Thyroid gland (tissue), 4 donors: ENCODE measurements at regions not wholly inside any gene's neighbourhood (a gene's known extent, or its start where the extent isn't known, plus 50 kb on each side); places are given as distances from the start of the nearest gene placed in this dataset.
"Not testable (repeated sequence)": the region's sequence is repeated elsewhere in the genome, so short reads cannot be mapped to it uniquely, and the experiment has no call there.

ENCODE experiments used
- DNase-seq, 2 donors: peaks; one replicate each; pipeline ENCODE4 v3.0.0-alpha.2; 2019
- H3K27ac ChIP-seq, 3 donors: fragments of 200-600 bp; sonication (generic); 1 replicate in 2 of 3; 2 replicates in 1 of 3; pipeline ENCODE4 v1.5.1; 2016 to 2019; ENCODE audit warnings: mild to moderate bottlenecking in 1 of 3, moderate library complexity in 1 of 3
- H3K27me3 ChIP-seq: fragments of 200-600 bp; sonication (generic); one replicate; pipeline ENCODE4 v1.5.1; 2019
- H3K36me3 ChIP-seq, 2 donors: fragments of 200-600 bp; sonication (generic); one replicate each; pipeline ENCODE4 v1.5.1; 2016 to 2019
- H3K4me1 ChIP-seq, 2 donors: fragments of 200-600 bp; sonication (generic); one replicate each; pipeline ENCODE4 v1.5.1; 2017 to 2019
- H3K4me3 ChIP-seq, 3 donors: fragments of 200-600 bp; sonication (generic); replicated peaks in 1 of 3; 1 replicate in 2 of 3; 2 replicates in 1 of 3; pipeline ENCODE4 v1.5.1; 2016; ENCODE audit warnings: mild to moderate bottlenecking in 1 of 3
- H3K9me3 ChIP-seq: fragments of 200-600 bp; sonication (generic); one replicate; pipeline ENCODE4 v1.5.1; 2017
- WGBS, 2 donors: methylation state at CpG; one replicate each; pipeline ENCODE4 v1.1.5; 2017; 5-methylcytosine and 5-hydroxymethylcytosine counted together
- intact Hi-C: fragments of 100-400 bp; cut with DNase I; formaldehyde crosslinking; loops from one replicate; pipeline ENCODE4 v1.15.1; 2023

GRCh38 chr15:20187370-20188355 is 353.9 kb downstream of the GOLGA6L6 start:
- H3K4me1 ChIP-seq, H3K27ac ChIP-seq, H3K4me3 ChIP-seq, H3K27me3 ChIP-seq, DNase-seq, intact Hi-C loops, H3K36me3 ChIP-seq, H3K9me3 ChIP-seq: not testable (repeated sequence)
- 65 to 71% methylated on average over 1 of the region's 1 CpG for WGBS, 2 donors

DNA sequence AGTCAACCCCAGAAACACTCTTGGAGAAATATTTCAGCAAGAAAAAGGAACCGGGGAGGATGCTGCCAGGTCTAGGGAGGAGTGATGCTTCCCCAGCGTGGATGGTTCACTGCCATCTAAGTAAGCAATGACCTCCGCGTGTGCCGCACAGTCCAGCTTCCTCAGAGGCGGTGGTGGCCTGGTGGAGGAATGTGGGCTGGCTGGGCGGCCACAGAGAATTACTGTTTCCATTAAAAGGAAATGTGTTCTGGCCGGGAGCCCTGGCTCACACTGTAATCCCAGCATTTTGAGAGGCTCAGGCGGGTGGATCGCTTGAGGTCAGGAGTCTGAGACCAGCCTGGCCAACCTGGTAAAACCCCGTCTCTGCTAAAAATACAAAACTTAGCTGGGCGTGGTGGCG is 356.7 kb downstream of the GOLGA6L6 start:
- H3K4me3 ChIP-seq, H3K4me1 ChIP-seq: not testable (repeated sequence)
- no CpG with 5 or more reads among the region's 13 CpGs for WGBS, 2 donors

DNA sequence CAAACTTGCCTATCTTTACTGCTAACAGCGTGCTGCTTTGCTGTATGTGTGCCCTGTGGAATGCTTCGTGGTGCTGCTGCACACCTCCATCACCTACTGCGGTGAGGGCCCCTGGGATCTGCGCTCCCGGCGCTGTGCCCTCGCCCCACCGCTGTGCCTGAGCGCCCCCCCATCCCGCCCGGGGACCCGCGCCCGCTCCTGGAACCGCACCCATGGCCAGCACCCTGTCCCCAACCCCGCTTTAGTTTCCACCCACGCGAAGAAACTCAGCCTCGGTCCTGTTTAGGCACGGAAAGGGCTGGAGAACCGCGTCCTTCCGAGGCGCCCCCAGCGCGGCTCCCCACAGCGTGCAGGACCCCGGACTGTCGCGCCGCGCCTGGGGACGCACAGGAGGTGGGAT is 373.4 kb downstream of the GOLGA6L6 start:
- H3K4me1 ChIP-seq, H3K36me3 ChIP-seq, H3K9me3 ChIP-seq, intact Hi-C loops, H3K4me3 ChIP-seq, H3K27me3 ChIP-seq, H3K27ac ChIP-seq, DNase-seq: not testable (repeated sequence)
- WGBS, 2 donors: 82 to 85% methylated on average over 7 to 8 of the region's 33 CpGs

More for the DNA sequence above, 356.7 kb downstream of the GOLGA6L6 start:
- H3K27me3 ChIP-seq, intact Hi-C loops, H3K36me3 ChIP-seq, H3K27ac ChIP-seq, H3K9me3 ChIP-seq, DNase-seq: not testable (repeated sequence)

- DNase-seq, intact Hi-C loops: not testable (repeated sequence)
- 70% methylated on average over 5 of the region's 9 CpGs; no CpG with 5 or more reads in 1 of the 2 donors for WGBS, 2 donors
These were observed 388.1 kb downstream of the GOLGA6L6 start for GRCh38 chr15:20153528-20153927.

GRCh38 chr15:20148679-20149078 is 392.9 kb downstream of the GOLGA6L6 start:
- H3K4me1 ChIP-seq, H3K27me3 ChIP-seq, H3K9me3 ChIP-seq, H3K36me3 ChIP-seq, H3K27ac ChIP-seq, intact Hi-C loops, H3K4me3 ChIP-seq, DNase-seq: not testable (repeated sequence)
- WGBS, 2 donors: 90% methylated on average over 8 to 9 of the region's 14 CpGs

More at GRCh38 chr15:20153528-20153927, 388.1 kb downstream of the GOLGA6L6 start:
- H3K4me3 ChIP-seq, H3K9me3 ChIP-seq, H3K36me3 ChIP-seq, H3K27ac ChIP-seq, H3K4me1 ChIP-seq, H3K27me3 ChIP-seq: not testable (repeated sequence)

GRCh38 chr15:20148008-20148407 is 393.6 kb downstream of the GOLGA6L6 start:
- intact Hi-C loops: not testable (repeated sequence)

DNA sequence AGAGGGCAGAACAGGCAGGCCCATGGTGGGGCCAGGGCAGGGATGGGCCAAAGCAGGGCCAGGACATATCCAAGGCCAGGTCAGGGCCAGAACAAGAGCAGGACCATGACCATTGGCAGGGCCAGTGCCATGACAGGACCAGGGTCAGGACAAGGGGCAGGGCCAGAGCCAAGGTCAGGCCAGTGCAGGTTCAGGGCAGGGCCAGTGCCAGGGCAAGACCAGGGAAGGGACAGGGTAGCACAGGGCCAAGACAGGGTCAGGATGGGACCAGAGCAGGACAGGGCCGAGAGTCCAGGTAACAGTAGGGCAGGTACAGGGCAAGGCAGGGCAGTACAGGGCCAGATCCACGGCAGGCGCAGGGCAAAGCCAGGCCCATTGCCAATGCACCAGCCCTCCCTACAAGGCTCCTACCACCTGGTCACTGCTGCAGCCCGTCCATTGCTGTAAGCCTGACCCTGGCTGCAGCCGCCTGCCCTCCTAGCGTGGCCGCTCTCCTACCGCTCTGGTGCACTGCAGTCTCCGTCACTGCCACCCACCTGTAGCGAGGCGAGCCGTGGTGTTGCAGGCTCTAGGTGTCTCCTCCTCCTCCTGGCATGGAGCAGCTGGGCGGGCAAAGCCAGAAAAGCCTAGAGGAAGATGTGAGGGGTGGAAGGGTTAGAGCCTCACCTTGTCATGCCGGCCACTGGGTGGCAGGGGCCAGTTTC is 397.1 kb downstream of the GOLGA6L6 start:
- DNase-seq, H3K36me3 ChIP-seq, H3K27me3 ChIP-seq, H3K4me3 ChIP-seq, intact Hi-C loops, H3K9me3 ChIP-seq, H3K4me1 ChIP-seq, H3K27ac ChIP-seq: not testable (repeated sequence)
- WGBS, 2 donors: 100% methylated on average over 1 of the region's 14 CpGs; no CpG with 5 or more reads in 1 of the 2 donors

More at GRCh38 chr15:20148008-20148407, 393.6 kb downstream of the GOLGA6L6 start:
- H3K27ac ChIP-seq, H3K4me1 ChIP-seq, H3K27me3 ChIP-seq, H3K36me3 ChIP-seq, H3K4me3 ChIP-seq, DNase-seq, H3K9me3 ChIP-seq: not testable (repeated sequence)
- 79 to 88% methylated on average over 68 to 71 of the region's 73 CpGs for WGBS, 2 donors

GRCh38 chr15:20142906-20143305 is 398.7 kb downstream of the GOLGA6L6 start:
- H3K27ac ChIP-seq, H3K4me1 ChIP-seq, H3K27me3 ChIP-seq, H3K9me3 ChIP-seq, H3K36me3 ChIP-seq, DNase-seq, intact Hi-C loops, H3K4me3 ChIP-seq: not testable (repeated sequence)
- WGBS, 2 donors: no CpG with 5 or more reads among the region's 3 CpGs

DNA sequence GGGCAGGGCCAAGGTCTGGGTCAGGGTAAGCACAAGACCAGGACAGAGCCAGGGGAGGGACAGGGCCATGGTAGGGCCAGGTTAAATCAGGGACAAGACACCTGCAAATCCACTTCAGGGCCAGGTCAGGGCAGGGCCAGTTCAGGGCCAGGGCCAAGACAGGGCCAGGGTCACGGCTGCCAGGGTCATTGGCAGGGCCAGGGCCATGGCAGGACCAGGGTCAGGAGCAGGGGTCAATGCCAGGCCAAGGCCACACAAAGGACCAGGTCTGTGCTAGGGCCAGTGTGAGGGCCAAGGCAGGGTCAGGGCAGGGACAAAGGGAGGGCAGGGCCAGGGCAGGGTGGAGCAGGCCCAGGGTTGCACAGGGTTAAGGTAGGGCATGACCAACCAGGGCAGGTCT is 399.2 kb downstream of the GOLGA6L6 start:
- WGBS, 2 donors: 60% methylated on average over 1 of the region's 1 CpG; no CpG with 5 or more reads in 1 of the 2 donors
- H3K9me3 ChIP-seq, H3K4me1 ChIP-seq, H3K27ac ChIP-seq, DNase-seq, H3K4me3 ChIP-seq, H3K27me3 ChIP-seq, intact Hi-C loops, H3K36me3 ChIP-seq: not testable (repeated sequence)

DNA sequence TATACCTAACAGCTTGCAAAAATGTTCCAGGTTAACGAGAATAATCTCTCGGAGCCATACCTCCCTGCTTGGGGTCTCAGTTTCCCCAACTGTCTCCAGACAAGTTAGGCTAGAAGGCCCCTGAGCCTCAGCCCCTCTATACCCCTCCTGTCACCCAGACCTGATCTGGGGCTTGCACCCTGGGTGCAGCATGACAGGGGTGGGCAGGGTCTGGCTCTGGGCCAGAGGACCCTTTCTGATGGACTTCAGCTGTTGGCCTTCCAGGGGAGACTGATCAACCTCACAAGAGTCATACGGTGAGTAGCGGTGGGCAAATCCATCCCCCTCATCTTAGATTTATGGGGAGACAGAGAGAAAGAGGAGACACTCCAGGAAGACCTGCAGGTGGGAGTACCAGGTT is 416.9 kb downstream of the GOLGA6L6 start:
- intact Hi-C loops, H3K27me3 ChIP-seq, H3K27ac ChIP-seq, H3K4me3 ChIP-seq, H3K9me3 ChIP-seq, H3K36me3 ChIP-seq, DNase-seq, H3K4me1 ChIP-seq: not testable (repeated sequence)
- WGBS, 2 donors: 46 to 71% methylated on average over 2 of the region's 4 CpGs
